Ectodermal cell (in vitro differentiated cells): ENCODE measurements at regions not wholly inside any gene's neighbourhood (a gene's known extent, or its start where the extent isn't known, plus 50 kb on each side); places are given as distances from the start of the nearest gene placed in this dataset.

Experiments
- H3K27ac ChIP-seq: 2 replicates; pipeline ENCODE4 v1.7.0; 2013; ENCODE audit warnings: mild to moderate bottlenecking, low read depth, low read length; ENCODE audit not compliant: insufficient read depth, poor library complexity, severe bottlenecking
- H3K27me3 ChIP-seq: 2 replicates; pipeline ENCODE4 v1.7.0; 2013; ENCODE audit warnings: mild to moderate bottlenecking, low read length; ENCODE audit not compliant: insufficient read depth, control insufficient read depth, poor library complexity, severe bottlenecking
- H3K36me3 ChIP-seq: one replicate; pipeline ENCODE4 v1.7.0; 2013; ENCODE audit warnings: low read length; ENCODE audit not compliant: control insufficient read depth, insufficient read depth
- H3K4me1 ChIP-seq: one replicate; pipeline ENCODE4 v1.7.0; 2013; ENCODE audit warnings: low read length; ENCODE audit not compliant: control insufficient read depth, insufficient read depth
- H3K4me3 ChIP-seq: 2 replicates; pipeline ENCODE4 v1.7.0; 2013; ENCODE audit warnings: low read depth, low read length, control low read depth; ENCODE audit not compliant: insufficient read depth
- H3K9me3 ChIP-seq: 2 replicates; pipeline ENCODE4 v1.7.0; 2013; ENCODE audit warnings: mild to moderate bottlenecking, low read length, moderate library complexity; ENCODE audit not compliant: control insufficient read depth
- WGBS, 2 experiments: methylation state at CpG; one replicate each; pipeline ENCODE4 v1.1.7; 2013; ENCODE audit warnings: missing lambda C conversion rate in 2 of 2; 5-methylcytosine and 5-hydroxymethylcytosine counted together

- no peaks in the 10 kb centered on the region for H3K9me3 ChIP-seq
- H3K27me3 ChIP-seq, result no peaks in the 10 kb centered on the region
- no peak overlapping the region for H3K4me3 ChIP-seq
- 93 to 94% methylated on average over 10 of the region's 10 CpGs for WGBS, 2 experiments
- H3K27ac ChIP-seq, result no peak overlapping the region
- H3K4me1 ChIP-seq, result no peaks in the 10 kb centered on the region
- no peaks in the 10 kb centered on the region for H3K36me3 ChIP-seq
These were observed 995.2 kb upstream of the TMEM132C start for GRCh38 chr12:127271776-127272175.

- no peaks in the 10 kb centered on the region for H3K4me1 ChIP-seq
- H3K27me3 ChIP-seq, result no peaks in the 10 kb centered on the region
- H3K36me3 ChIP-seq, result no peaks in the 10 kb centered on the region
- no peaks in the 10 kb centered on the region for H3K9me3 ChIP-seq
- 89 to 91% methylated on average over 2 of the region's 2 CpGs for WGBS, 2 experiments
- H3K4me3 ChIP-seq, result no peak overlapping the region
- H3K27ac ChIP-seq, result no peak overlapping the region
These were observed 994.1 kb upstream of the TMEM132C start for GRCh38 chr12:127272864-127273263.

- Histone ChIP-seq H3K4me1 (no peaks in the 10 kb centered on the region), H3K9me3 (no peaks in the 10 kb centered on the region), H3K27me3 (no peaks in the 10 kb centered on the region), H3K27ac (no peak overlapping the region), H3K36me3 (no peaks in the 10 kb centered on the region), H3K4me3 (no peak overlapping the region)
- WGBS, 2 experiments, result 88 to 98% methylated on average over 3 of the region's 3 CpGs
These were observed 993.3 kb upstream of the TMEM132C start for GRCh38 chr12:127273626-127274025.

- Histone ChIP-seq H3K27me3 (no peaks in the 10 kb centered on the region), H3K27ac (no peak overlapping the region), H3K9me3 (no peaks in the 10 kb centered on the region), H3K4me1 (no peaks in the 10 kb centered on the region), H3K4me3 (no peak overlapping the region), H3K36me3 (no peaks in the 10 kb centered on the region)
- WGBS, 2 experiments, result 94 to 95% methylated on average over 4 of the region's 4 CpGs
These were observed 991.6 kb upstream of the TMEM132C start for GRCh38 chr12:127275416-127275815.

- no peaks in the 10 kb centered on the region for H3K36me3 ChIP-seq
- 74 to 77% methylated on average over 7 of the region's 7 CpGs for WGBS, 2 experiments
- no peaks in the 10 kb centered on the region for H3K4me1 ChIP-seq
These were observed 989.1 kb upstream of the TMEM132C start for GRCh38 chr12:127277882-127278281.

GRCh38 chr12:127278351-127278750 lies 988.6 kb upstream of the TMEM132C start:
- no peak overlapping the region for H3K4me3 ChIP-seq
- 96 to 99% methylated on average over 3 of the region's 3 CpGs for WGBS, 2 experiments
- no peaks in the 10 kb centered on the region for H3K9me3 ChIP-seq
- no peaks in the 10 kb centered on the region for H3K4me1 ChIP-seq
- no peak overlapping the region for H3K27ac ChIP-seq
- no peaks in the 10 kb centered on the region for H3K27me3 ChIP-seq
- no peaks in the 10 kb centered on the region for H3K36me3 ChIP-seq

More at GRCh38 chr12:127277882-127278281, 989.1 kb upstream of the TMEM132C start:
- H3K27me3 ChIP-seq, result no peaks in the 10 kb centered on the region
- H3K4me3 ChIP-seq, result no peak overlapping the region
- no peaks in the 10 kb centered on the region for H3K9me3 ChIP-seq
- H3K27ac ChIP-seq, result no peak overlapping the region

GRCh38 chr12:127280393-127281275 lies 986.3 kb upstream of the TMEM132C start:
- Histone ChIP-seq H3K9me3 (no peaks in the 10 kb centered on the region), H3K27ac (no peak overlapping the region), H3K27me3 (no peaks in the 10 kb centered on the region), H3K36me3 (no peaks in the 10 kb centered on the region), H3K4me3 (no peak overlapping the region), H3K4me1 (no peaks in the 10 kb centered on the region)
- 18% methylated on average over 43 of the region's 43 CpGs for WGBS, 2 experiments

- H3K27ac ChIP-seq, result no peak overlapping the region
- 84 to 87% methylated on average over 6 to 7 of the region's 7 CpGs for WGBS, 2 experiments
- no peaks in the 10 kb centered on the region for H3K27me3 ChIP-seq
- no peak overlapping the region for H3K4me3 ChIP-seq
- no peaks in the 10 kb centered on the region for H3K9me3 ChIP-seq
- no peaks in the 10 kb centered on the region for H3K4me1 ChIP-seq
- H3K36me3 ChIP-seq, result no peaks in the 10 kb centered on the region
These were observed 984.0 kb upstream of the TMEM132C start for GRCh38 chr12:127282786-127283565.

GRCh38 chr12:127284021-127284420 lies 982.9 kb upstream of the TMEM132C start:
- WGBS, 2 experiments, result 84 to 90% methylated on average over 6 of the region's 6 CpGs
- H3K36me3 ChIP-seq, result no peaks in the 10 kb centered on the region

GRCh38 chr12:127284870-127285431 lies 982.0 kb upstream of the TMEM132C start:
- no peaks in the 10 kb centered on the region for H3K9me3 ChIP-seq
- H3K4me1 ChIP-seq, result no peaks in the 10 kb centered on the region
- 81 to 89% methylated on average over 3 of the region's 3 CpGs for WGBS, 2 experiments
- no peak overlapping the region for H3K27ac ChIP-seq
- H3K36me3 ChIP-seq, result no peaks in the 10 kb centered on the region
- no peak overlapping the region for H3K4me3 ChIP-seq
- no peaks in the 10 kb centered on the region for H3K27me3 ChIP-seq

More at GRCh38 chr12:127284021-127284420, 982.9 kb upstream of the TMEM132C start:
- no peaks in the 10 kb centered on the region for H3K4me1 ChIP-seq
- no peaks in the 10 kb centered on the region for H3K27me3 ChIP-seq
- H3K4me3 ChIP-seq, result no peak overlapping the region
- no peaks in the 10 kb centered on the region for H3K9me3 ChIP-seq
- no peak overlapping the region for H3K27ac ChIP-seq
